ENCODE measurements at regions not wholly inside any gene's neighbourhood (a gene's known extent, or its start where the extent isn't known, plus 50 kb on each side); places are given as distances from the start of the nearest gene placed in this dataset.

GRCh38 chr2:37866171-37866934, 58.7 kb upstream of the RMDN2 start:
- DNase-seq (ENCODE audit: low spot score), result no peak

GRCh38 chr2:37867166-37867565, 57.9 kb upstream of the RMDN2 start:
- DNase-seq (ENCODE audit: low spot score), result no peak

- DNase-seq (ENCODE audit: low spot score), result no peak
These were observed 56.2 kb upstream of the RMDN2 start for GRCh38 chr2:37868866-37869265.

- no peak for DNase-seq (ENCODE audit: low spot score)
These were observed 55.8 kb upstream of the RMDN2 start for GRCh38 chr2:37869304-37869703.

- DNase-seq (ENCODE audit: low spot score), result peak; percentile 70
These were observed 55.3 kb upstream of the RMDN2 start for GRCh38 chr2:37869771-37870170.

- DNase-seq (ENCODE audit: low spot score), result no peak
These were observed 54.3 kb upstream of the RMDN2 start for GRCh38 chr2:37870829-37871228.

GRCh38 chr2:37871456-37872191, 53.5 kb upstream of the RMDN2 start:
- peak; percentile 81 for DNase-seq (ENCODE audit: low spot score)

GRCh38 chr2:37872192-37872750, 52.8 kb upstream of the RMDN2 start:
- DNase-seq (ENCODE audit: low spot score), result no peak

GRCh38 chr2:37873229-37873628, 51.9 kb upstream of the RMDN2 start:
- DNase-seq (ENCODE audit: low spot score), result no peak

- no peak for DNase-seq (ENCODE audit: low spot score)
These were observed 51.2 kb upstream of the RMDN2 start for GRCh38 chr2:37873749-37874330.

- no peak for DNase-seq (ENCODE audit: low spot score)
These were observed 50.6 kb upstream of the RMDN2 start for GRCh38 chr2:37874470-37874869.
